A549 (cell line): ENCODE measurements at regions not wholly inside any gene's neighbourhood (a gene's known extent, or its start where the extent isn't known, plus 50 kb on each side); places are given as distances from the start of the nearest gene placed in this dataset.

Experiments
- ATAC-seq, 2 experiments: fragments of 200-7000 bp in 1 of 2; fragments of >200 bp in 1 of 2; cut with Nextera tagmentation in 1 of 2; cut with Tn5 transposase in 1 of 2; 3 replicates each; pipeline versions ENCODE4 v1.8.0 to v1.9.1; 2018 to 2020; ENCODE audit warnings: mild to moderate bottlenecking in 1 of 2, moderate library complexity in 1 of 2
- CTCF ChIA-PET: fragments of 300-600 bp; sonication (Branson Sonifier 250); formaldehyde crosslinking; extraction: SDS; loops from one replicate; lab custom pipeline; 2021; ENCODE audit warnings: antibody characterized with exemption, inconsistent platforms; lab: Yijun Ruan, JAX
- POLR2A ChIA-PET: fragments of 350-600 bp; formaldehyde crosslinking; extraction: SDS; loops from one replicate; lab custom pipeline; 2021; ENCODE audit warnings: antibody characterized with exemption, inconsistent platforms; lab: Yijun Ruan, JAX
- DNase-seq, 2 experiments: peaks; one replicate each; pipeline versions ENCODE4 v3.0.0 to v3.0.0-alpha.2; 2011 to 2016; ENCODE audit warnings: low read depth in 1 of 2, low spot score in 1 of 2
- FAIRE-seq: peaks from 2 replicates; lab custom pipeline; 2011; peaks lifted over from hg19 to GRCh38; lab: Jason Lieb, UNC
- H3K27ac ChIP-seq, 2 experiments: fragments of >200 bp; sonication (Bioruptor Twin); formaldehyde crosslinking; 3 replicates each; pipeline ENCODE4 v1.5.1; 2016 to 2017
- H3K4me1 ChIP-seq: fragments of >200 bp; sonication (Bioruptor Twin); formaldehyde crosslinking; 3 replicates; pipeline ENCODE4 v1.6.1; 2016
- H3K4me2 ChIP-seq: fragments of >200 bp; sonication (Bioruptor Twin); formaldehyde crosslinking; 3 replicates; pipeline ENCODE4 v1.6.1; 2016
- H3K4me3 ChIP-seq: fragments of >200 bp; sonication (Bioruptor Twin); formaldehyde crosslinking; 3 replicates; pipeline ENCODE4 v1.5.1; 2016
- H3K9me3 ChIP-seq: fragments of >200 bp; sonication (Bioruptor Twin); formaldehyde crosslinking; 3 replicates; pipeline ENCODE4 v1.6.1; 2016
- EP300 ChIP-seq, 2 experiments: fragments of >200 bp; sonication (Bioruptor Twin); formaldehyde crosslinking; IDR thresholded peaks; 2 replicates in 1 of 2; 3 replicates in 1 of 2; pipeline ENCODE4 v1.6.1; 2016 to 2017
- HMGXB4 ChIP-seq: fragments of 250-450 bp; sonication (Bioruptor Pico); IDR thresholded peaks from 2 replicates; pipeline ENCODE4 v1.5.0; 2021; ENCODE audit warnings: mild to moderate bottlenecking, moderate library complexity, borderline replicate concordance
- HOXA7 ChIP-seq: fragments of 250-450 bp; sonication (Bioruptor Pico); IDR thresholded peaks from 2 replicates; pipeline ENCODE4 v1.5.0; 2020; ENCODE audit warnings: mild to moderate bottlenecking, moderate library complexity
- KDM1A ChIP-seq: fragments of 200-600 bp; sonication (generic); IDR thresholded peaks from 2 replicates; pipeline ENCODE4 v1.6.1; 2016; ENCODE audit warnings: low read depth, mild to moderate bottlenecking
- MAX ChIP-seq: IDR thresholded peaks from 2 replicates; pipeline ENCODE4 v1.6.1; 2012
- MYC ChIP-seq: IDR thresholded peaks from 2 replicates; pipeline ENCODE4 v1.6.1; 2012; ENCODE audit warnings: mild to moderate bottlenecking, inconsistent platforms, low read length, improper control_type of control experiment, borderline replicate concordance
- PBX3 ChIP-seq: IDR thresholded peaks from 2 replicates; pipeline ENCODE4 v1.6.1; 2012
- RAD21 ChIP-seq, 2 experiments: fragments of >200 bp in 1 of 2; sonication (Bioruptor Twin) in 1 of 2; formaldehyde crosslinking in 1 of 2; IDR thresholded peaks in 1 of 2; conservative IDR thresholded peaks in 1 of 2; 2 replicates in 1 of 2; 3 replicates in 1 of 2; pipeline ENCODE4 v1.6.1; 2012 to 2018; ENCODE audit warnings: inconsistent platforms in 1 of 2
- RARB ChIP-seq: fragments of 250-450 bp; sonication (Bioruptor Pico); IDR thresholded peaks from 2 replicates; pipeline ENCODE4 v1.8.0; 2021; ENCODE audit warnings: mild to moderate bottlenecking, moderate library complexity
- TP53 ChIP-seq: fragments of 250-450 bp; sonication (Bioruptor Pico); IDR thresholded peaks from 2 replicates; pipeline ENCODE4 v1.5.0; 2021; ENCODE audit warnings: mild to moderate bottlenecking, moderate library complexity
- USF2 ChIP-seq: fragments of 450-650 bp; IDR thresholded peaks from 2 replicates; pipeline ENCODE4 v1.6.1; 2014; ENCODE audit warnings: antibody characterized with exemption
- ZFP36 ChIP-seq: fragments of 450-650 bp; IDR thresholded peaks from 2 replicates; pipeline ENCODE4 v1.6.1; 2014; ENCODE audit warnings: borderline replicate concordance; ENCODE audit not compliant: partially characterized antibody
- ZNF302 ChIP-seq: fragments of 250-450 bp; sonication (Bioruptor Pico); IDR thresholded peaks from 2 replicates; pipeline ENCODE4 v1.9.0; 2021; ENCODE audit warnings: inconsistent platforms, mild to moderate bottlenecking, moderate library complexity
- ZSCAN20 ChIP-seq: fragments of 250-450 bp; sonication (Bioruptor Pico); IDR thresholded peaks from 2 replicates; pipeline ENCODE4 v1.8.0; 2022; ENCODE audit warnings: mild to moderate bottlenecking, moderate library complexity
- WGBS: methylation state at CpG from one replicate; pipeline ENCODE4 v1.1.6; 2017; ENCODE audit errors: missing lambda C conversion rate; 5-methylcytosine and 5-hydroxymethylcytosine counted together

- Histone ChIP-seq H3K27ac (no peak overlapping the region), H3K9me3 (no peaks in the 10 kb centered on the region), H3K4me1 (no peaks in the 10 kb centered on the region), H3K4me3 (no peak overlapping the region), H3K4me2 (no peak overlapping the region)
- FAIRE-seq (no peak), DNase-seq (no peak), ATAC-seq (no peak)
- WGBS = 47% methylated on average over 6 of the region's 6 CpGs
- POLR2A ChIA-PET = no interaction called here
- CTCF ChIA-PET = interaction anchor here (0.7 to 1.5 kb wide), 5 partner anchors 10 to 539 kb away, joined by 3 to 4 read pairs (median 3); no protein-coding TSS in a partner anchor
- no peak for TF ChIP-seq HMGXB4 (CRISPR knock-in tag)
Observed at GRCh38 chr3:66808891-66809594, 189.1 kb upstream of the KBTBD8 start.

- Histone ChIP-seq H3K9me3 (no peaks in the 10 kb centered on the region), H3K4me3 (no peak overlapping the region), H3K4me2 (no peak overlapping the region), H3K27ac (no peak overlapping the region), H3K4me1 (no peaks in the 10 kb centered on the region)
- FAIRE-seq (no peak), ATAC-seq (no peak), DNase-seq (no peak)
- ChIA-PET CTCF (interaction anchor here (1.4 to 1.5 kb wide), 2 partner anchors 13 to 401 kb away, joined by 3 to 4 read pairs; no protein-coding TSS in a partner anchor), POLR2A (no interaction called here)
- TF ChIP-seq PBX3 (no peak), RARB (CRISPR knock-in tag) (no peak), ZNF302 (CRISPR knock-in tag) (no peak), ZSCAN20 (CRISPR knock-in tag) (no peak), HOXA7 (no peak), TP53 (no peak)
- 42% methylated on average over 4 of the region's 4 CpGs for WGBS
Observed at GRCh38 chr3:66809595-66809958, 188.5 kb upstream of the KBTBD8 start.

GRCh38 chr3:66812136-66812535 lies 186.0 kb upstream of the KBTBD8 start:
- 24% methylated on average over 2 of the region's 2 CpGs for WGBS
- FAIRE-seq (no peak), ATAC-seq (no peak), DNase-seq (no peak)
- no peak overlapping the region for H3K4me3 ChIP-seq
- H3K4me1 ChIP-seq = no peaks in the 10 kb centered on the region
- H3K27ac ChIP-seq = no peak overlapping the region
- ChIA-PET POLR2A (no interaction called here), CTCF (interaction anchor here (1.7 kb wide), 1 partner anchor 404 kb away, joined by 8 read pairs; no protein-coding TSS in a partner anchor)
- no peak overlapping the region for H3K4me2 ChIP-seq
- H3K9me3 ChIP-seq = no peaks in the 10 kb centered on the region
- TF ChIP-seq MYC (no peak), RAD21 (conservative IDR thresholded peaks at IDR 0.05 in 1 of 2, IDR thresholded peaks at IDR 0.05 in 1 of 2) (no peak), ZFP36 (no peak), ZSCAN20 (CRISPR knock-in tag) (no peak), KDM1A (no peak), PBX3 (no peak), EP300 (IDR thresholded peaks at IDR 0.05) (no peak), USF2 (no peak), MAX (no peak)
